Inferior parietal cortex (tissue), 1 donor: ENCODE measurements at regions not wholly inside any gene's neighbourhood (a gene's known extent, or its start where the extent isn't known, plus 50 kb on each side); places are given as distances from the start of the nearest gene placed in this dataset.
"Not testable (repeated sequence)": the region's sequence is repeated elsewhere in the genome, so short reads cannot be mapped to it uniquely, and the experiment has no call there.

Experiments used
- DNase-seq: peaks from one replicate; pipeline ENCODE4 v3.0.0-alpha.2; 2016; ENCODE audit errors: extremely low spot score

GRCh38 chr18:1133541-1133940, 228.9 kb downstream of the ADCYAP1 start:
- DNase-seq, result no peak

DNA sequence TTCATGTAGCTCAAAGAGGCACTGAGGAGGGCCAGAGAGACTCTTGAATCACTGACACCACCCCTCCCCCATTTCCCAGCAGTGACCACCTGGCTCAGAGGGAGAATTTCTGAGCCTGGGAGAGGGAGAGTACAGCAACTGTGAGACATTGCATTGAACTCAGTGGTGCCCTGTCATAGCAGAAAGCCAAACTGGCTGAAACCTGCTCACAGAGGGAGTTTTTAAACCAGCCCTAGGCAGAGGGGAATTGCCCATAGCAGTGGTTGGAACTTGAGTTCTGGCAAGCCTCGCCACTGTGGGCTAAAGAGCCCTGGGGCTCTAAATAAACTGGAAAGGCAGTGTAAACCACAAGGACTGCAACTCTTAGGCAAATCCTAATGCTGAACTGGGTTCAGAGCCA, 243.1 kb downstream of the ADCYAP1 start:
- no peak for DNase-seq

GRCh38 chr18:1149709-1150108, 245.0 kb downstream of the ADCYAP1 start:
- no peak for DNase-seq

DNA sequence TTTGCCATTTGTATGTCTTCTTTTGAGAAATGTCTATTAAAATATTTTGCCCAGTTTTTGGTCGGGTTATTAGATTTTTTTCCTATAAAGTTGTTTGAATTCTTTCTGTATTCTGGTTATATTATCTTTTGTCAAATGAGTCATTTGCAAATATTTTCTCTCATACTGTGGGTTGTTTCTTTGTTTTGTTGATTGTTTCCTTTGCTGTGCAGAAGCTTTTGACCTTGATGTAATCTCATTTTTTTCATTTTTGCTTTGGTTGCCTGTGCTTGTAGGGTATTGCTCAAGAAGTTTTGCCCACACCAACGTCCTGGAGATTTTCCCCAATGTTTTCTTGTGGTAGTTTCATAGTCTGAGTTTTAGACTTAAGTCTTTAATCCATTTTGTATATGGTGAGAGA, 245.7 kb downstream of the ADCYAP1 start:
- no peak for DNase-seq

- not testable (repeated sequence) for DNase-seq
Measured at GRCh38 chr18:1152958-1153357, 248.3 kb downstream of the ADCYAP1 start.

DNA sequence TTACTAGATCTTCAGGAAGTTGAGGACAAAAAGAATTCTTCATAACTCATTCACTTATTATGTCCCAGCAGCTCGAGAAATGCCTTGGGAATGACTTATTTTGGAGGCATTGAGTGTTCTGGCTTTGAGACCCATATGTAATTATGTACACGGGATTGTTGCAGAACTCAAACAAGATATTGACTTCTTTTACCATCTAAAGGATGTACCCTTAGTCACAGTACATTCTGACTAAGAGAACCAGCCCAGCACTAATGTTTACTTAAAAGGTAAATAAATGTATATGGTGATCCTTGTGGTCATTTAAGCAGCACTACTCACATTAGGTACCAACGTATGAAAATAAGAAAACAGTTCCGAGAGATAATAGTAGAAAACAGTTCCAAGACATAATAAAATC, 268.9 kb downstream of the ADCYAP1 start:
- DNase-seq, result no peak

DNA sequence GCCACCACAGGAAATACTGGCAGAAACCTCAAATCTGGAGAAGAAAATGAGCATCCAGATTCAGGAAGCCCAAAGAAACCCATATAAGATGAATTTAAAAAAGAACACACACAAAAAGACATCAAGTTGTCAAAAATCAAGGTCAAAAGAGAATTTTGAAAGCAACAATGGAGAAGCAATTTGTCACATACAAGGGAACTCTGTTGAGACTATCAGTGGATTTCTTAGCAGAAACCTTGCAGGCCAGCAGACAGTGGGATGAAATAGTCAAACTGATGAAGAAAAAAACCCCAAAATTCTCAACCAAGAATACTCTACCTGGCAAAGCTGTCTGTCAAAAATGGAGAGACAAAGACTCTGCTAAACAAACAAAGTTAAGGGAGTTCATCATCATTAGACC, 272.6 kb downstream of the ADCYAP1 start:
- DNase-seq, result no peak

- no peak for DNase-seq
Measured at GRCh38 chr18:1191341-1191740, 286.7 kb downstream of the ADCYAP1 start.

DNA sequence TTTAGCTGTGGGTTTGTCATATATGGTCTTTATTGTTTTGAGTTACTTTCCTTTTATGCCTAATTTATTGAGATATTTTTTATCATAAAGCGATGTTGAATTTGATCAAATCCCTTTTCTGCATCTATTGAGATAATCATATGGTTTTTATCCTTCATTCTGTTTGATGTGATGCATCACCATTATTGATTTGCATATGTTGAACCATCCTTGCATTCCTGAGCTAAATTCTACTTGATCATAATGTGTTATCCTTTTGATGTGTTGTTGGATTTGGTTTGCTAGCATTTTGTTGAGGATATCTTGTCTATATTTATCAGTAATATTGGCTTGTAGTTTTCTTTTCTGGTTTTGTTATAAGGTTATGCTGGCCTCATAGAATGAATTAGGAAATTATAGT, 308.5 kb downstream of the ADCYAP1 start:
- DNase-seq, result no peak

DNA sequence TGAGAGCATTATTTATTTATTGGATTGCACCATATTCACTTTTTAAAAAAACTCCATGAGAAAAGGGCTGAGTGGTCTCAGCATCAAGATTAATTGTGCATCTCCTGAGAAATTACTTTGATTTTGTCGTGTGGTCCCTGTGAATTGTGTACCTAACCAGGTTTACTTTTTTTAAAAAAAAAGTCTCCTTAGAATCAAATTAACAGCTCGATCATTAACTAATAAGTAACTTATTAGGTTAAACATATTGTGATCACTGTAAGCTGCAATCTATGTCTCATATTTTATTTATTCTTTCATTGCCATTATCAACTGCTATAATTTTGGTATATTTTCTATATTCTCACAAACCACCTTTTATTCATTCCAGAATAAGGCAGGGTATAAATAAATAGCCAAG, 318.2 kb downstream of the ADCYAP1 start:
- DNase-seq, result no peak

- no peak for DNase-seq
Measured at GRCh38 chr18:1227025-1227424, 322.4 kb downstream of the ADCYAP1 start.

DNA sequence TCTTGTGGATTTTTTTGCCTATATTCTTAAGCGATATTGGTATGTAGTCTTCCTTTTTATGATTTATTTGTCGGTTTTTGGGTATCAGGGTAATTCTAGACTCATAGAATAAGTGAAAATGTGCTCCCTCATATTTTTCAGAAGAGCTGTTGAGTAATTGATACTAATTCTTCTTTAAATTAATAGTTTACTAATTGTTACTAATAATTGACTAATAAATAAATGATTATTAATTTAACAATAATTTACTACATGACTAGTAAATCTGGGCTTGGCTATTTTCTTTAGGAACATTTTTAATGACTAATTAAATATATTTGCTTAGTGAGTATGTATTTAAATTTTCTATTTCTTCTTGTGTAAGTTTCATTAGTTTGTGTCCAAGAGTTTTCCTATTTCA, 325.0 kb downstream of the ADCYAP1 start:
- no peak for DNase-seq

- DNase-seq, result no peak
Measured at GRCh38 chr18:1232867-1233266, 328.2 kb downstream of the ADCYAP1 start.

- no peak for DNase-seq
Measured at GRCh38 chr18:1240701-1241100, 336.0 kb downstream of the ADCYAP1 start.

- no peak for DNase-seq
Measured at GRCh38 chr18:1244397-1245122, 339.9 kb downstream of the ADCYAP1 start.

- DNase-seq, result no peak
Measured at GRCh38 chr18:1246827-1247226, 342.2 kb downstream of the ADCYAP1 start.

- no peak for DNase-seq
Measured at GRCh38 chr18:1252534-1252933, 347.9 kb downstream of the ADCYAP1 start.

GRCh38 chr18:1252936-1253335, 348.3 kb downstream of the ADCYAP1 start:
- no peak for DNase-seq

DNA sequence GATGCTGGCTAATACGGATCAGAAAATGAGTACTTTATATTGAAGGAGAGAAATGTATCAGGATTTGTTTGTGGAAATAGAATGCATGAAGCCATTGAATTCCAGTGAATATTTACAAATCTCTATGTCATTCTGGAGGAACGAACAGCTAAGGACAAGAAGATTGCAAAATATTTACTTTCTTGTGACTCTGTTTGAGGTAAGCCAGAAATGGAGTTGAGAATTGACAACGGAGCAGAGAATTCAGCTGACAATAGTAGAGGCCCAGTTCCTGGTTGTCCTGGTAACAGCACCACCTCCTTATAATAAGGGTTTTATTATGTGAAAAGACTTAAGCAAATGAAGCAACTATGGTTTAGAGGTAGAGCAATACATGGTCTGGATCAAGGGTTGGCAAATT, 349.2 kb downstream of the ADCYAP1 start:
- DNase-seq, result no peak

- no peak for DNase-seq
Measured at GRCh38 chr18:1261054-1261453, 356.4 kb downstream of the ADCYAP1 start.

- no peak for DNase-seq
Measured at GRCh38 chr18:1267021-1267420, 362.4 kb downstream of the ADCYAP1 start.

DNA sequence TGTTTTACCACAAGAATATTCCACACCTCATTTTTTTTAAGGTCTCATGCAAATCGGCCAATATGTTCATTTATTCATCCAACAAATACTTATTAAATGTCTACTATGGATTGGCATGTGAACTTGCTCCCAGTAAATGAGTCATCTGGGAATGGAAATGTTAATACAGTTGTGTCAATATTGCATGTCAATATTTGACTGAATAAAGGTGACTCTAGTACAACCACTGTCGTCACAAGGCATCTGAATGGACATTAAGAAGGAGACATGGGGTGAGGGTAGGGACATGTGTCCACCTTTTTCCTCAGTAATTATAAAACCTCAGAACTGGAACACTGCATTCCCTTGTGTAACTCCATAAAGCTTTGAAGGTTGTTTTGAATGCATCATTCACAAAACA, 365.4 kb downstream of the ADCYAP1 start:
- no peak for DNase-seq

- no peak for DNase-seq
Measured at GRCh38 chr18:1273469-1273868, 368.8 kb downstream of the ADCYAP1 start.

- no peak for DNase-seq
Measured at GRCh38 chr18:1292167-1292566, 387.5 kb downstream of the ADCYAP1 start.
